ENCODE measurements at regions not wholly inside any gene's neighbourhood (a gene's known extent, or its start where the extent isn't known, plus 50 kb on each side); places are given as distances from the start of the nearest gene placed in this dataset.

GRCh38 chrX:69243276-69243675 lies 78.0 kb upstream of the PJA1 start:
- no peak for DNase-seq (ENCODE audit: low read depth)
- Histone ChIP-seq H3K36me3 (ENCODE audit: control insufficient read depth, insufficient read depth, low read length) (no peaks in the 10 kb centered on the region), H3K27me3 (ENCODE audit: control insufficient read depth, insufficient read depth, low read length) (no peaks in the 10 kb centered on the region), H3K4me3 (ENCODE audit: low read depth, low read length) (no peak overlapping the region)
- no peak for FAIRE-seq
- no peak for TF ChIP-seq CTCF (IDR thresholded peaks at IDR 0.05; ENCODE audit: insufficient read depth, low read length, severe bottlenecking)

GRCh38 chrX:69238887-69239231 lies 73.6 kb upstream of the PJA1 start:
- no peak for TF ChIP-seq CTCF (IDR thresholded peaks at IDR 0.05; ENCODE audit: insufficient read depth, low read length, severe bottlenecking)
- Histone ChIP-seq H3K36me3 (ENCODE audit: control insufficient read depth, insufficient read depth, low read length) (no peaks in the 10 kb centered on the region), H3K27me3 (ENCODE audit: control insufficient read depth, insufficient read depth, low read length) (no peaks in the 10 kb centered on the region), H3K4me3 (ENCODE audit: low read depth, low read length) (no peak overlapping the region)
- DNase-seq (ENCODE audit: low read depth) (no peak), FAIRE-seq (no peak)

GRCh38 chrX:69238114-69238886 lies 73.0 kb upstream of the PJA1 start:
- DNase-seq (ENCODE audit: low read depth) = no peak
- H3K36me3 ChIP-seq (ENCODE audit: control insufficient read depth, insufficient read depth, low read length) = no peaks in the 10 kb centered on the region
- no peak overlapping the region for H3K4me3 ChIP-seq (ENCODE audit: low read depth, low read length)
- H3K27me3 ChIP-seq (ENCODE audit: control insufficient read depth, insufficient read depth, low read length) = no peaks in the 10 kb centered on the region
- no peak for FAIRE-seq
- no peak for TF ChIP-seq CTCF (IDR thresholded peaks at IDR 0.05; ENCODE audit: insufficient read depth, low read length, severe bottlenecking)

GRCh38 chrX:69237236-69237635 lies 72.0 kb upstream of the PJA1 start:
- Histone ChIP-seq H3K27me3 (ENCODE audit: control insufficient read depth, insufficient read depth, low read length) (no peaks in the 10 kb centered on the region), H3K4me3 (ENCODE audit: low read depth, low read length) (no peak overlapping the region), H3K36me3 (ENCODE audit: control insufficient read depth, insufficient read depth, low read length) (no peaks in the 10 kb centered on the region)
- DNase-seq (ENCODE audit: low read depth) (no peak), FAIRE-seq (no peak)
- TF ChIP-seq CTCF (IDR thresholded peaks at IDR 0.05; ENCODE audit: insufficient read depth, low read length, severe bottlenecking) = no peak

GRCh38 chrX:69236641-69237040 lies 71.4 kb upstream of the PJA1 start:
- DNase-seq (ENCODE audit: low read depth) (peak; percentile 13), FAIRE-seq (peak; percentile 77)
- no peak overlapping the region for H3K4me3 ChIP-seq (ENCODE audit: low read depth, low read length)
- no peaks in the 10 kb centered on the region for H3K27me3 ChIP-seq (ENCODE audit: control insufficient read depth, insufficient read depth, low read length)
- no peak for TF ChIP-seq CTCF (IDR thresholded peaks at IDR 0.05; ENCODE audit: insufficient read depth, low read length, severe bottlenecking)
- H3K36me3 ChIP-seq (ENCODE audit: control insufficient read depth, insufficient read depth, low read length) = no peaks in the 10 kb centered on the region

- no peak for TF ChIP-seq CTCF (IDR thresholded peaks at IDR 0.05; ENCODE audit: insufficient read depth, low read length, severe bottlenecking)
- no peaks in the 10 kb centered on the region for H3K27me3 ChIP-seq (ENCODE audit: control insufficient read depth, insufficient read depth, low read length)
- no peak for DNase-seq (ENCODE audit: low read depth)
- H3K4me3 ChIP-seq (ENCODE audit: low read depth, low read length) = no peak overlapping the region
- no peaks in the 10 kb centered on the region for H3K36me3 ChIP-seq (ENCODE audit: control insufficient read depth, insufficient read depth, low read length)
- FAIRE-seq = no peak
These were observed 69.4 kb upstream of the PJA1 start for GRCh38 chrX:69234624-69235023.
